ENCODE measurements at regions not wholly inside any gene's neighbourhood (a gene's known extent, or its start where the extent isn't known, plus 50 kb on each side); places are given as distances from the start of the nearest gene placed in this dataset.

- TF ChIP-seq SUZ12 (IDR thresholded peaks at IDR 0.05; ENCODE audit: low read length): no peak
- TF ChIP-seq GTF2F1 (IDR thresholded peaks at IDR 0.05; ENCODE audit: borderline replicate concordance, low read depth, low read length): no peak
- no peak for TF ChIP-seq SIRT6 (IDR thresholded peaks at IDR 0.05; ENCODE audit: low read length)
- TF ChIP-seq SP1 (IDR thresholded peaks at IDR 0.05; ENCODE audit: low read depth, low read length): no peak
- H3K27ac ChIP-seq (ENCODE audit: low read depth, low read length): no peak overlapping the region
- no peak overlapping the region for H3K4me3 ChIP-seq (ENCODE audit: extremely low read depth in 1 of 4, insufficient read depth in 2 of 4, low read depth in 3 of 4, low read length in 4 of 4)
- no peak overlapping the region for H3K23ac ChIP-seq (ENCODE audit: insufficient read length)
- ChIA-PET CTCF (ENCODE audit: partially characterized antibody) (no interaction called here), POLR2A (ENCODE audit: partially characterized antibody) (no interaction called here)
- no peak overlapping the region for H2AK5ac ChIP-seq (ENCODE audit: low read depth, low read length)
- no peaks in the 10 kb centered on the region for H3K79me1 ChIP-seq (ENCODE audit: low read depth, low read length)
- H2BK12ac ChIP-seq (ENCODE audit: low read depth, low read length): no peak overlapping the region
- H3K9ac ChIP-seq (replicated peaks in 1 of 4; ENCODE audit: extremely low read depth in 1 of 4, low read depth in 3 of 4, low read length in 3 of 4): no peak overlapping the region
- H4K5ac ChIP-seq (ENCODE audit: insufficient read length, low read depth, low read length): no peak overlapping the region
- no peak overlapping the region for H3K18ac ChIP-seq (ENCODE audit: extremely low read depth, low read length)
- no peak overlapping the region for H4K91ac ChIP-seq (replicated peaks; ENCODE audit: insufficient read length, low read length)
- H3K23me2 ChIP-seq (ENCODE audit: low read depth, low read length): no peaks in the 10 kb centered on the region
- no peaks in the 10 kb centered on the region for H3K9me3 ChIP-seq (ENCODE audit: insufficient read depth in 2 of 2, low read depth in 1 of 2, low read length in 1 of 2)
- DNase-seq (ENCODE audit: low read depth in 1 of 2, low spot score in 2 of 2) (no peak), FAIRE-seq (no peak)
- H2AFZ ChIP-seq (ENCODE audit: low read length): no peak overlapping the region
- H3K4me2 ChIP-seq (ENCODE audit: insufficient read depth in 1 of 2, low read depth in 2 of 2, low read length in 2 of 2): no peak overlapping the region
- no peak overlapping the region for H2BK5ac ChIP-seq (ENCODE audit: low read depth, low read length)
- H3K56ac ChIP-seq (replicated peaks; ENCODE audit: insufficient read length, low read depth, low read length): no peak overlapping the region
- H2BK15ac ChIP-seq (ENCODE audit: low read length): no peak overlapping the region
- no peak overlapping the region for H3K14ac ChIP-seq (ENCODE audit: insufficient read length)
- H3K36me3 ChIP-seq (ENCODE audit: control insufficient read depth in 2 of 4, insufficient read depth in 4 of 4, low read length in 3 of 4): no peaks in the 10 kb centered on the region
- no peak overlapping the region for H3K4ac ChIP-seq (replicated peaks; ENCODE audit: insufficient read length, low read depth, low read length)
- H3K79me2 ChIP-seq (ENCODE audit: control insufficient read depth in 1 of 2, insufficient read depth in 2 of 2, low read length in 2 of 2): no peaks in the 10 kb centered on the region
- H3K27me3 ChIP-seq (replicated peaks in 1 of 4; ENCODE audit: control insufficient read depth in 3 of 4, extremely low read depth in 1 of 4, insufficient read depth in 3 of 4, low read length in 3 of 4): peaks cover 0 to 2% (median 0%) of the 10 kb centered on the region in 4 experiments; a peak in 1 of 7 replicates
- H4K8ac ChIP-seq (ENCODE audit: extremely low read depth, insufficient read depth, low read length): no peak overlapping the region
- no peaks in the 10 kb centered on the region for H3K4me1 ChIP-seq (replicated peaks in 1 of 4; ENCODE audit: control insufficient read depth in 3 of 4, insufficient read depth in 4 of 4, low read length in 3 of 4)
- H4K20me1 ChIP-seq (replicated peaks in 1 of 2; ENCODE audit: control insufficient read depth in 1 of 2, insufficient read depth in 2 of 2, low read length in 2 of 2): no peaks in the 10 kb centered on the region
- no peak overlapping the region for H2BK120ac ChIP-seq (replicated peaks; ENCODE audit: low read depth, low read length)
- no peak overlapping the region for H2BK20ac ChIP-seq (ENCODE audit: low read length)
Observed at GRCh38 chr18:66895631-66896030, 291.7 kb upstream of the CDH19 start.

Data from H1 (cell line).